Astrocyte of the spinal cord (primary cell): ENCODE measurements at regions not wholly inside any gene's neighbourhood (a gene's known extent, or its start where the extent isn't known, plus 50 kb on each side); places are given as distances from the start of the nearest gene placed in this dataset.
A peak's percentile ranks its signal among the peaks of the same experiment; 100 is the strongest.

ENCODE experiments used
- DNase-seq: peaks from one replicate; pipeline ENCODE4 v3.0.0; 2011; ENCODE audit warnings: low read depth, low spot score
- H3K4me3 ChIP-seq: 2 replicates; pipeline ENCODE4 v1.5.1; 2011; ENCODE audit warnings: low read depth, mild to moderate bottlenecking, low read length, moderate library complexity
- in situ Hi-C: cut with HindIII; loops from 2 replicates; pipeline ENCODE4 v1.10.0; 2017; ENCODE audit warnings: low sequenced_read_pairs
- TF ChIP-seq, protein P1 (sequence below): IDR thresholded peaks from 2 replicates; pipeline ENCODE4 v1.5.1; 2012; ENCODE audit warnings: low read depth, mild to moderate bottlenecking, low read length, inconsistent platforms

DNA sequence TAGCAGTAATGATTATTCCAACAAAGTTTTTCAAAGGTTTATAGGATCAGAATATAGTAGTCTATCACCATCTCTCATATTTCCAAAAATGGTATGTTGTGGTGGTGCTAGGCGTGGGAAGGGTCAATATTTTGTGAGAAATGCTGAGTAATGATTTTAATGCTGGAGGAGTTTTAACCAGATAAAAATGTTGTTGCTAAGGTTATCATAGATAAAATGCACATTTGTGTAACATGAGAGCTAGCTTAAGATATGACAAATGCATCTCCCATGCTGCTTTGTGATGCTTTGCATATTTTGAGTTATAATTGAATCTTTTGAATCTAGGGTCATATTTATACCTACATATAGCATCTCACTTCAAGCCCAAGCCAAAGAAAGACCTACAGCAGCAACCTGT, 103.9 kb upstream of the ROBO1 start:
- in situ Hi-C loops = no loop called here
- TF ChIP-seq, protein P1, sequence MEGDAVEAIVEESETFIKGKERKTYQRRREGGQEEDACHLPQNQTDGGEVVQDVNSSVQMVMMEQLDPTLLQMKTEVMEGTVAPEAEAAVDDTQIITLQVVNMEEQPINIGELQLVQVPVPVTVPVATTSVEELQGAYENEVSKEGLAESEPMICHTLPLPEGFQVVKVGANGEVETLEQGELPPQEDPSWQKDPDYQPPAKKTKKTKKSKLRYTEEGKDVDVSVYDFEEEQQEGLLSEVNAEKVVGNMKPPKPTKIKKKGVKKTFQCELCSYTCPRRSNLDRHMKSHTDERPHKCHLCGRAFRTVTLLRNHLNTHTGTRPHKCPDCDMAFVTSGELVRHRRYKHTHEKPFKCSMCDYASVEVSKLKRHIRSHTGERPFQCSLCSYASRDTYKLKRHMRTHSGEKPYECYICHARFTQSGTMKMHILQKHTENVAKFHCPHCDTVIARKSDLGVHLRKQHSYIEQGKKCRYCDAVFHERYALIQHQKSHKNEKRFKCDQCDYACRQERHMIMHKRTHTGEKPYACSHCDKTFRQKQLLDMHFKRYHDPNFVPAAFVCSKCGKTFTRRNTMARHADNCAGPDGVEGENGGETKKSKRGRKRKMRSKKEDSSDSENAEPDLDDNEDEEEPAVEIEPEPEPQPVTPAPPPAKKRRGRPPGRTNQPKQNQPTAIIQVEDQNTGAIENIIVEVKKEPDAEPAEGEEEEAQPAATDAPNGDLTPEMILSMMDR = no peak
- no peak overlapping the region for H3K4me3 ChIP-seq
- peak; percentile 54 for DNase-seq

DNA sequence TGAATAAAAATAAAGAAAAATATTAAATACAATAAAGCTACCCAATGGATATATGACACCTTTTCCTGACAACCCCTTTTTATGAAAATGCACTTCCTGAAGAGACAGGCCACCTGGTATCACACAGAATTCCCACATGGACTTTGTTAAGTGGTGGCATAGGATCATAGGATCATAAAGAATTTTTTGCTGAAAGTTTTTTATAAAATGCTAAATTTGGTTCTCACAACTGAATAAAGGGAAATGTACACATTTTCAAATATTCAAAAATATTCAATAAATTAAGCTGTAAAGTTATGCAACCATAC, 102.5 kb upstream of the ROBO1 start:
- DNase-seq = no peak
- no peak overlapping the region for H3K4me3 ChIP-seq
- in situ Hi-C loops = no loop called here
- TF ChIP-seq, protein P1 = no peak

DNA sequence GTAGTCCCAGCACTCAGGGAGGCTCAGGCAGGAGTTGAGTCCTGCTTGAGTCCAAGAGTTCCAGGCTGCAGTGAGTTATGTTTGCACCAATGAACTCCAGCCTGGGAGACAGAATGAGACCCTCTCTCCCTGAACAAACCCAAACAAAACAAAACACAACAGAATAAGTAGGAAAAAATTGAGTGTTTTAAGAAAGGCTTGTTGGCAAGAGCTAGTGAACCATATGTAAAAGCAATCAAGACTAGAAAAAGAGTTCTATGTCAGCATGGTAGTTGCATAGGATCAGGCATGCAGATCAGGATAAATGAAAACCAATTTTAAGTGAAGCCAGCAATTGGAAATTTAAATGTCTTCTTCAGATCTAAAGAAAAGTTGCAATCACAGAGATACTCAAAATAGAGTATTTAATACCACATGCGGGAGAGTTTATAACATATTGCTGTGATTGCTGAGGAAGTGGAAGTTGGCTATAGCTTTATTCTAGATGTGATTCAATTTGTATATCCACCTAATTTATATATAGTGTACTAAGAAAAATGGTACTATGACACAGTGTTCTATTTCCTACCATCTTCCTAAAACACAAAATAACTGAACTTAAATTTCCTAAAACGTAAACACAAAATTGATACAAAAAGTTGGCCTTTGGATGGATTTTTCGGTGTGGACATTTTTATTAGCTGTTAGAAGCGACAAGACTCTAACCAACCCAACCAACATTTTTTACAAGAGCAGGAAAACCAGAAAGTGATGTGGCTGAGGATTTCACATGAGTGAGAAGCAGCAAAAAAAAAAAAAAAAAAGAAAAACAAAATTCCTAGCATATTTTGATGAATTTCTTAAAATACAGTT, 101.9 kb upstream of the ROBO1 start:
- no peak for DNase-seq
- no peak overlapping the region for H3K4me3 ChIP-seq
- TF ChIP-seq, protein P1 = no peak
- in situ Hi-C loops = no loop called here

DNA sequence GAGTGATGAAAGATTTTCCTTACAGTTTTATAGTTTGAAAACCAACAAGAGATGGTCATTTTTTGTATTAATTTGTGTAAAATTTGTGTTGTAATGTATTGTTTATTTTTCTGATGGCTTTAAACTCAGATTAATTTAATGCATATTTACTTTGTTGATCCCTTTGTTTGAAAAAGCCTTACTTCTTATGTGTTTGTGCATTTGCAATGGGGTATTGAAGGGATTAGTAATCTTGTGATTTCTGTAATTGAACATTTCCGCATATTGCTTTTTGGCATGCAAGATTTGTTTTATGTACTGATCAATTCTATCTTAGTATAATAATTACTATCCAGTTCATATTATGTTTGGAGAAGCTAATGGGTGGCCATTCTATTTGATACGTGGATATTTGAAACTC, 98.4 kb upstream of the ROBO1 start:
- DNase-seq = no peak
- in situ Hi-C loops = no loop called here
- TF ChIP-seq, protein P1 = no peak
- no peak overlapping the region for H3K4me3 ChIP-seq

DNA sequence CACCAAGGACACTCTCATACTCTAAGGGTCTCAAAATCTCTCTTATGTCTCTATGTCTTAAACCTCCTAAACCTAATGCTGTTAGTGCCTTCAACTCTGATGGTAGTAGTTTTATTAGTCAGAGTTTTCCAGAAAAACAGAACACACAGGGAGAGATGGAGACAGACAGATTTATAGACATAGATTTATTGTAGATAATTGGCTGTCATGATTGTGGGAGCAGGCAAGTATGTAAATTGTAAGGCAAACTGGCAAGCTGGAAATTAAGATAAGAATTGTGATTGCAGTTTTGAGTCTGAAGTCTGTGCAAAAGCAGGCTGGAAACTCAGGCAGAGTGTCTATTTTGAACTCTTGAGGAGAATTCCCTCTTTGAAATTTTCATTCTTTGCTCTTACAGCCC, 96.3 kb upstream of the ROBO1 start:
- TF ChIP-seq, protein P1 = no peak
- in situ Hi-C loops = no loop called here
- no peak overlapping the region for H3K4me3 ChIP-seq
- DNase-seq = no peak

DNA sequence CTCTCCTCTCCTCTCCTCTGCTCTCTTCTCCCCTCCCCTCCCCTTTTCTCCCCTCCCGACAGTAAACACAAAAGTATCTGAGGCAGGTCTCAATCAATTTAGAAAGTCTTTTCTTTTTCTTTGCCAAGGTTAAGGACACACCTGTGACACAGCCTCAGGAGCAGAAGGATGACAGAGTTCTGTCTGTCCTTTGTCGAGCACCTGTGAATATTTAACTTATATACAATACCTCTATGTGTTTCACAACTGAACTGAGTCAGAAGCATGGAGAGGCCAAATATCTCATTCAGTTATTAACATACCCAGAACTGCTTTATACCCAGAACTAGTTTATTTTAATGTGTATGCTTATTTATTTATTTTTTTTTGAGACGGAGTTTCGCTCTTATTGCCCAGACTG, 81.1 kb upstream of the ROBO1 start:
- in situ Hi-C loops = no loop called here
- TF ChIP-seq, protein P1 = no peak
- no peak overlapping the region for H3K4me3 ChIP-seq
- no peak for DNase-seq
